ENCODE measurements at regions not wholly inside any gene's neighbourhood (a gene's known extent, or its start where the extent isn't known, plus 50 kb on each side); places are given as distances from the start of the nearest gene placed in this dataset.

DNA sequence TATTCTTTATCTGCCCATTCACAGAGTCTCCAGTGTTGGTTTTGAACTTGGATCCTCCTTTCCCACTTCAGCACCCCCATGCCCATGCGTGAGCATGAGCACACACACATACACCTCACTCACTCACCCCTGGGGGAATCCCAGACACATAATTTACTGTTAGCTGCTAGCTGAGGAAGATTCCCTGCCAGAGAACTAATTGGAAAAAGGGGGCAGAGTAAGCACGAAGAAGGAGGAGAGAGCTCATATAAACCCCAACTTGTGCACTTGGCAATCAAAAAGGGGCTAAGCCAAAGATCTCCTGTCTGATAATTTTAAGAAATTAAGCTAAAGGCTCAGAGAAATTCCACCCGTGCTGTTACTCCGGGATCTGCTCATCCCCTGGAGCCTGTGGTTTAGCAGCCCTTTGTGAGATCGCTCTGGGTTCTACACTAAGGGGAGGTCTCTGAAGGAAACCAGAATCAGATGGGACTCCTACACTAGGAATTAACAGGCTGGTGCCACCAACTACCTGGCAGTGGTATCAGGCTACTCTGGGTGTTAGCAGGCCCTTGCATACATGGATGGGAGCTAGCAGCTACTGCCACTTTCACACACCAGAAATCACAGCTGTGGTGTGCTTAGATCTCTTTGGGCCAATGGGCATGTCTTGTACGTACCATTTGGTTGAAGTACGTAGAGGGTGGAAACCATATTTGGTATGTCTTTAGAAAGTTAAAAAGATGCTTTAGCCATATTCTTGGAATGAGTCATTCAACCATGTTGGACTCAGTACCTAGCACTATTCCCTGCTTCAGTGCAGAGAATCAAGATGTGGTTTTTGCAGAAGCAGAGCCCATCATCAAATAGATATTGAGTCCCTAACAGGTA, 95.6 kb upstream of the SLC14A2 start:
- Mint-ChIP-seq H3K9me3 (peaks cover 5% of the 10 kb centered on the region), H3K4me1 (ENCODE audit: unreplicated experiment) (peaks cover 40% of the 10 kb centered on the region), H3K27ac (no peak overlapping the region), H3K27me3 (peaks cover 12% of the 10 kb centered on the region), H3K4me3 (no peak overlapping the region), H3K36me3 (no peaks in the 10 kb centered on the region)
- DNase-seq (ENCODE audit: extremely low spot score, unreplicated experiment) = no peak
- no peak for TF ChIP-seq CTCF (conservative IDR thresholded peaks at IDR 0.05)

DNA sequence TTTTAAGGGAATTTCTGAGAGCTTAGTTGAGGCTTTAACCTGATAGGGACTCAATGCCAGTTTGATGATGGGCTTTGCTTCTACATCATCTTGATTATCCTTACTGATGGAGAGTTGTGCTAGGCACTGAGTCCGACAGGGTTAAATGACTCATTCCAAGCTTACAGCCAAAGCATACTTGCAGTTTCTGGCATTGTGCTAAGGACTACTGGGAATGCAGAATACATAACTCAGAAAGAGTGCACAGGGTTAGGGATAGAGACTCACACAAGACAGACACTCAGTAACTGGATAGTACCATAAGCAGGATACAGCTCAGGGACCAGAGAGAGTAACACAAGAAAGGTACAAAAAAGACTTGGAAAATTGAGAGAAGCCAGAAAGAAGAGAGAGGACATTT, 94.1 kb upstream of the SLC14A2 start:
- H3K36me3 Mint-ChIP-seq = no peaks in the 10 kb centered on the region
- H3K4me3 Mint-ChIP-seq = no peak overlapping the region
- peaks cover 6% of the 10 kb centered on the region for H3K27me3 Mint-ChIP-seq
- TF ChIP-seq CTCF (conservative IDR thresholded peaks at IDR 0.05) = no peak
- H3K27ac Mint-ChIP-seq = no peak overlapping the region
- DNase-seq (ENCODE audit: extremely low spot score, unreplicated experiment) = no peak
- H3K9me3 Mint-ChIP-seq = no peaks in the 10 kb centered on the region
- H3K4me1 Mint-ChIP-seq (ENCODE audit: unreplicated experiment) = peaks cover 32% of the 10 kb centered on the region

DNA sequence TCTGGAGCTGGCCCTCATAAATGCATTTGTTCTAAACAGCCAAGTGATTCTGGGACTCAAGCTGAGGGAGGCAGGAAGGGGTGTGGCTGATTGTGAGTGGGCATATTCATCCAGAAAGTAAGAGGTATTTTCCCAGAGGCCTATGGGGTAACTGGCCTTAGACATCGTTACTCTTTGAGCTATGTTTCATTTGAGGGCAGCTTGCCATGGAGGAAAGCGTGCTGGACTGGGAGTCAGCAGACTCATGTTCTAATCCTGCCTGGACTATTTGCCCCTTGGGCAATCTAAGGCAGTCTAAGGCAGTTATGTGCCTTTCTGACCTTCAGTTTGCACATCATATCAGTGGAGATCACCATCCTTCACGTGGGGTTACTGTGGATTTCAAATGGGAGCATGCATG, 93.5 kb upstream of the SLC14A2 start:
- Mint-ChIP-seq H3K4me1 (ENCODE audit: unreplicated experiment) (peaks cover 31% of the 10 kb centered on the region), H3K27ac (no peak overlapping the region), H3K36me3 (no peaks in the 10 kb centered on the region)

DNA sequence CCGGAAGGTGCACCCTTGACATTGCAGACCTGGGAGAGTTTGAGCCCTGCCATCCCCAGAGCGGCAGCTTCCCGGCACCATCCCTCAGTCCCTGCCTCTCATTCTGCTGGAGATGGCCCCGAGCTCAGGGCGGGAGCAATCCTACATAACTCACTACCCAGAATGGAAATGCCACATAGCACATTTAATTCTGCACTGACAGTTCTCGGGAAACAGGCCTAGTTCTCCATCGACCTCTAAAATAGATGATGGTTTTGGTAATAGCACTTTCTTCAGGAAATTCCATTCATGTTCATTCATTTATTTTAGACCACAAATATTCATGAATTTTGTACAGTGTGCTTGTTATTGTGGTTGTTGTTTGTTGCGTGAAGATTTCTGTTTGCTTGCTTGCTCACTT, 92.9 kb upstream of the SLC14A2 start:
- Mint-ChIP-seq H3K4me3 (no peak overlapping the region), H3K27me3 (no peaks in the 10 kb centered on the region), H3K27ac (no peak overlapping the region), H3K36me3 (no peaks in the 10 kb centered on the region), H3K9me3 (no peaks in the 10 kb centered on the region), H3K4me1 (ENCODE audit: unreplicated experiment) (peaks cover 29% of the 10 kb centered on the region)
- no peak for TF ChIP-seq CTCF (conservative IDR thresholded peaks at IDR 0.05)
- DNase-seq (ENCODE audit: extremely low spot score, unreplicated experiment) = no peak

More for the DNA sequence above, 93.5 kb upstream of the SLC14A2 start:
- no peak overlapping the region for H3K4me3 Mint-ChIP-seq
- DNase-seq (ENCODE audit: extremely low spot score, unreplicated experiment) = no peak
- no peak for TF ChIP-seq CTCF (conservative IDR thresholded peaks at IDR 0.05)
- no peaks in the 10 kb centered on the region for H3K27me3 Mint-ChIP-seq
- H3K9me3 Mint-ChIP-seq = no peaks in the 10 kb centered on the region

DNA sequence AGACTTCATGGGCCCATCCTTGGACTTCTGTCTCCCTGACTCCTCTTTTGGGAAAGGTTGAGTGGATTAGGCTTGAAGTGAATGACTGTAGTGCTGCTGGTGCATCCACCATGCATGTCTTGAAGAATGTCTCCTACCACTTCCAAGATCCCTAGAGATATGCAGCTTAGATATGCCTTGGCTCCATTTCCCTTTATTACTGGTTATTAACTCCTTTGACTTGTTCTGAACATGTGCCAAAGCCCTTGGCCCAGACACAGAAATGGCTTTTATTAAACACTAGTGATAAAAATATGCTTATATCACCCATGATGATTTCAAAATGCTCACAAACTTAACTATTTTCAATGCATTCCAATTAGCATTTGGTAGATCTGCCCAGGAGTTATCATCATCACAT, 90.0 kb upstream of the SLC14A2 start:
- no peak overlapping the region for H3K27ac Mint-ChIP-seq
- no peaks in the 10 kb centered on the region for H3K9me3 Mint-ChIP-seq
- no peak overlapping the region for H3K4me3 Mint-ChIP-seq
- no peaks in the 10 kb centered on the region for H3K27me3 Mint-ChIP-seq
- H3K36me3 Mint-ChIP-seq = no peaks in the 10 kb centered on the region
- no peak for DNase-seq (ENCODE audit: extremely low spot score, unreplicated experiment)
- TF ChIP-seq CTCF (conservative IDR thresholded peaks at IDR 0.05) = no peak
- peaks cover 25% of the 10 kb centered on the region for H3K4me1 Mint-ChIP-seq (ENCODE audit: unreplicated experiment)
